ENCODE measurements at regions not wholly inside any gene's neighbourhood (a gene's known extent, or its start where the extent isn't known, plus 50 kb on each side); places are given as distances from the start of the nearest gene placed in this dataset.
A peak's percentile ranks its signal among the peaks of the same experiment; 100 is the strongest.

GRCh38 chr9:13900449-13900848 lies 413.5 kb downstream of the NFIB start:
- peak in 1 of 2 donors; percentile 75 for DNase-seq (ENCODE audit: low read depth in 2 of 2)

GRCh38 chr9:13899924-13900323 lies 414.0 kb downstream of the NFIB start:
- DNase-seq (ENCODE audit: low read depth in 2 of 2), result peak in 1 of 2 donors; percentile 44

GRCh38 chr9:13898957-13899356 lies 415.0 kb downstream of the NFIB start:
- peak; percentile 31 to 85 for DNase-seq (ENCODE audit: low read depth in 2 of 2)

GRCh38 chr9:13896922-13897835 lies 416.8 kb downstream of the NFIB start:
- DNase-seq (ENCODE audit: low read depth in 2 of 2), result peak; percentile 43 to 77

- DNase-seq (ENCODE audit: low read depth in 2 of 2), result peak in 1 of 2 donors; percentile 12
These were observed 417.9 kb downstream of the NFIB start for GRCh38 chr9:13896047-13896446.

- DNase-seq (ENCODE audit: low read depth in 2 of 2), result no peak
These were observed 428.7 kb downstream of the NFIB start for GRCh38 chr9:13885258-13885657.

- DNase-seq (ENCODE audit: low read depth in 2 of 2), result no peak
These were observed 434.0 kb downstream of the NFIB start for GRCh38 chr9:13879981-13880380.

GRCh38 chr9:13879011-13879410 lies 434.9 kb downstream of the NFIB start:
- no peak for DNase-seq (ENCODE audit: low read depth in 2 of 2)

- DNase-seq (ENCODE audit: low read depth in 2 of 2), result peak in 1 of 2 donors; percentile 12
These were observed 435.7 kb downstream of the NFIB start for GRCh38 chr9:13878241-13878711.

GRCh38 chr9:13876741-13877140 lies 437.2 kb downstream of the NFIB start:
- DNase-seq (ENCODE audit: low read depth in 2 of 2), result no peak

- DNase-seq (ENCODE audit: low read depth in 2 of 2), result no peak
These were observed 440.7 kb downstream of the NFIB start for GRCh38 chr9:13873203-13873602.

- DNase-seq (ENCODE audit: low read depth in 2 of 2), result no peak
These were observed 445.6 kb downstream of the NFIB start for GRCh38 chr9:13868336-13868735.

- no peak for DNase-seq (ENCODE audit: low read depth in 2 of 2)
These were observed 448.1 kb downstream of the NFIB start for GRCh38 chr9:13865869-13866268.

GRCh38 chr9:13863112-13863511 lies 450.8 kb downstream of the NFIB start:
- no peak for DNase-seq (ENCODE audit: low read depth in 2 of 2)

- DNase-seq (ENCODE audit: low read depth in 2 of 2), result no peak
These were observed 451.3 kb downstream of the NFIB start for GRCh38 chr9:13862654-13863053.

- DNase-seq (ENCODE audit: low read depth in 2 of 2), result peak; percentile 22 to 33
These were observed 452.8 kb downstream of the NFIB start for GRCh38 chr9:13860946-13861640.

- DNase-seq (ENCODE audit: low read depth in 2 of 2), result no peak
These were observed 453.9 kb downstream of the NFIB start for GRCh38 chr9:13860019-13860418.

GRCh38 chr9:13857521-13857920 lies 456.4 kb downstream of the NFIB start:
- DNase-seq (ENCODE audit: low read depth in 2 of 2), result no peak

GRCh38 chr9:13847270-13847669 lies 466.7 kb downstream of the NFIB start:
- DNase-seq (ENCODE audit: low read depth in 2 of 2), result no peak

GRCh38 chr9:13845460-13845859 lies 468.5 kb downstream of the NFIB start:
- peak in 1 of 2 donors; percentile 15 for DNase-seq (ENCODE audit: low read depth in 2 of 2)

GRCh38 chr9:13841746-13842462 lies 472.0 kb downstream of the NFIB start:
- no peak for DNase-seq (ENCODE audit: low read depth in 2 of 2)

GRCh38 chr9:13832446-13832845 lies 481.5 kb downstream of the NFIB start:
- DNase-seq (ENCODE audit: low read depth in 2 of 2), result no peak

Data from dermis microvascular lymphatic vessel endothelial cell (primary cell).